NCI-H2107 (cell line): ENCODE measurements at regions not wholly inside any gene's neighbourhood (a gene's known extent, or its start where the extent isn't known, plus 50 kb on each side); places are given as distances from the start of the nearest gene placed in this dataset.
"Not testable (repeated sequence)": the region's sequence is repeated elsewhere in the genome, so short reads cannot be mapped to it uniquely, and the experiment has no call there.

Source experiments
- DNase-seq: peaks from one replicate; lab custom pipeline; 2025; lab: John Stamatoyannopoulos, UW

- DNase-seq, result no peak
Measured at GRCh38 chr4:31768756-31769155, 1048.6 kb downstream of the PCDH7 start.

GRCh38 chr4:31783311-31783710, 1063.1 kb downstream of the PCDH7 start:
- no peak for DNase-seq

- DNase-seq, result no peak
Measured at GRCh38 chr4:31784558-31784957, 1064.4 kb downstream of the PCDH7 start.

GRCh38 chr4:31787701-31788100, 1067.5 kb downstream of the PCDH7 start:
- no peak for DNase-seq

GRCh38 chr4:31788676-31789075, 1068.5 kb downstream of the PCDH7 start:
- DNase-seq, result no peak

GRCh38 chr4:31791666-31792065, 1071.5 kb downstream of the PCDH7 start:
- DNase-seq, result no peak

- DNase-seq, result no peak
Measured at GRCh38 chr4:31793907-31794306, 1073.7 kb downstream of the PCDH7 start.

- not testable (repeated sequence) for DNase-seq
Measured at GRCh38 chr4:31797052-31797451, 1076.9 kb downstream of the PCDH7 start.

GRCh38 chr4:31803526-31804195, 1083.5 kb downstream of the PCDH7 start:
- DNase-seq, result no peak

GRCh38 chr4:31807036-31807435, 1086.9 kb downstream of the PCDH7 start:
- DNase-seq, result no peak

GRCh38 chr4:31844350-31844749, 1124.2 kb downstream of the PCDH7 start:
- DNase-seq, result no peak

GRCh38 chr4:31851946-31852345, 1131.8 kb downstream of the PCDH7 start:
- no peak for DNase-seq

- no peak for DNase-seq
Measured at GRCh38 chr4:31877429-31877828, 1157.3 kb downstream of the PCDH7 start.

- DNase-seq, result not testable (repeated sequence)
Measured at GRCh38 chr4:31880837-31881236, 1160.7 kb downstream of the PCDH7 start.

GRCh38 chr4:31896349-31896748, 1176.2 kb downstream of the PCDH7 start:
- no peak for DNase-seq

- DNase-seq, result no peak
Measured at GRCh38 chr4:31905363-31905762, 1185.2 kb downstream of the PCDH7 start.

- no peak for DNase-seq
Measured at GRCh38 chr4:31908261-31908660, 1188.1 kb downstream of the PCDH7 start.

- DNase-seq, result no peak
Measured at GRCh38 chr4:31917334-31917733, 1197.2 kb downstream of the PCDH7 start.

GRCh38 chr4:31918891-31919290, 1198.7 kb downstream of the PCDH7 start:
- no peak for DNase-seq

- no peak for DNase-seq
Measured at GRCh38 chr4:31923634-31924033, 1203.5 kb downstream of the PCDH7 start.

GRCh38 chr4:31929676-31930345, 1209.6 kb downstream of the PCDH7 start:
- no peak for DNase-seq

GRCh38 chr4:31946456-31946855, 1226.3 kb downstream of the PCDH7 start:
- no peak for DNase-seq

- DNase-seq, result no peak
Measured at GRCh38 chr4:31947101-31947500, 1226.9 kb downstream of the PCDH7 start.

- DNase-seq, result no peak
Measured at GRCh38 chr4:31949045-31949444, 1228.9 kb downstream of the PCDH7 start.
